ENCODE measurements at regions not wholly inside any gene's neighbourhood (a gene's known extent, or its start where the extent isn't known, plus 50 kb on each side); places are given as distances from the start of the nearest gene placed in this dataset.

DNA sequence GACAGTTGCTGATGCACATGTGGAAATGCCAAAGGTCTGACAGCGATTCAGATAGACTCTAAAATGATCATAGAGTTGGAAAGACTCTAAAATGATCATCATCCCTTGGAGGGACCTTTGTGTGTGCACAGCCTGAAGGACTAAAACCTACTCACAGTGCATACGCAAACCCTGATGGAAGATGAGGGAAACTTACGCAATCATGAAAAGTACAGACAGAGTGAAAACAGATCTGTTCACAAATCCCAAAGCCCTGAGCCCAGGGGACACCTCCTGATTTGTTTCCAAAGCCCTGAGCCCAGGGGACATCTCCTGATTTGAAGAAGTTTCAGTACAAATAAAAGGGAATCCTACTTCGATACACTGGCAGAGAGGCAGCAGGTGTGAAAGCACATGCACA lies 79.3 kb upstream of the PROX1 start:
- DNase-seq, result no peak

DNA sequence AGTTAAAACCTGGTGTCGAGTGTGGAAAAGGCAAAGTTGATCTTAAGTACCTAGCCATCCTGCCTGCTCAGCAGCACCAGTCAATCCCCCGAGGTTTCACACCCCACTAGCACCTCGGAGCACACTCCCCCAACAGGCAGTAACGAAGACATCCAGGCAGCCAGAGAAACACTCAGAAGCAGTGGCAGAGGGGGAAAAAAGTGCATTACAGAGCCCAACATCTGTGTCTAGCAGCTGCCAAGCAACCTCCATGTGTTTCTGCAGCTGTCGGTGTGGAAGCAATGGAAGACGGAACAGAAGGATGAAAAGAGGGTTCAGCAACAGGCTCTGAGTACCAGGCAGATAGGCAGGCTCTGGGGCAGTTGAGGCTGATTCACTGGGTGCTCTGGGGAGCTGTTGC lies 73.4 kb upstream of the PROX1 start:
- DNase-seq, result no peak

DNA sequence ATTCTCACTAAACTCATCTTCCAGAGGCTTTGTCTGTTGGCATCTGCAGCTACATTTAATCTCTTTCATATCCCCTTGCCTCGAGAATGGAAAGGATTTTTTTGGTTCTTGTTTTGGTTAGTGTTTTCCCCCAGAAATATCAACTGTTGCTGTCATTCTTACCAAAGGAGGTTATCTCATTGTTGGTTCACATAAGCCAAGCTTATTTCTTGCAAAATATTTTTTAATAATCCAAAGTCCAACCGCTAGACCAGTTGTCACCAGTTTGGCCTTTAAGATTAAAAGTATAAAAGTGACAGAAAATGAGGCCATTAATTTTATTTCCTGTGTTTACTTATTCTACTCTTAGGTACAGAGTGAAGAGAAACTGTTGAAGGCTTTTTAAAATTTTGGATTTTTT lies 66.5 kb upstream of the PROX1 start:
- DNase-seq, result no peak

DNA sequence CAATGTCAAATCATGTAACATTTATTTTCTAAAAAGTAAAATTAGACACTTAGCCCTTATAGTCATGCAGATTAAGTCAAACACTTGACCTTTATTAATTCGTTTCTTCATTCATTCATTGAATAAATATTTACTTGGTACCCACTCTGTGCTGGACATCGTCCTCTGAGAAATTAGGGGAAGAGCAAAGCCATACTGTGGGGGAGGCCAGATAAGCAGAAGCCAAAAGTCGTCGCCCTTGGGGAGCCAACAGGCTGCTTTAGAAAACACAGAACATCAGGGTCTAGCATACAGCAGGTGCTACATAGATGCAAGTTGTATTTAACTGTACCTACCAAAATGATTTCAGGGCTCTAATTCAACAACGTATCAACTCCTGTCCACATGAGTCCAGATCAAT lies 66.1 kb upstream of the PROX1 start:
- no peak for DNase-seq

DNA sequence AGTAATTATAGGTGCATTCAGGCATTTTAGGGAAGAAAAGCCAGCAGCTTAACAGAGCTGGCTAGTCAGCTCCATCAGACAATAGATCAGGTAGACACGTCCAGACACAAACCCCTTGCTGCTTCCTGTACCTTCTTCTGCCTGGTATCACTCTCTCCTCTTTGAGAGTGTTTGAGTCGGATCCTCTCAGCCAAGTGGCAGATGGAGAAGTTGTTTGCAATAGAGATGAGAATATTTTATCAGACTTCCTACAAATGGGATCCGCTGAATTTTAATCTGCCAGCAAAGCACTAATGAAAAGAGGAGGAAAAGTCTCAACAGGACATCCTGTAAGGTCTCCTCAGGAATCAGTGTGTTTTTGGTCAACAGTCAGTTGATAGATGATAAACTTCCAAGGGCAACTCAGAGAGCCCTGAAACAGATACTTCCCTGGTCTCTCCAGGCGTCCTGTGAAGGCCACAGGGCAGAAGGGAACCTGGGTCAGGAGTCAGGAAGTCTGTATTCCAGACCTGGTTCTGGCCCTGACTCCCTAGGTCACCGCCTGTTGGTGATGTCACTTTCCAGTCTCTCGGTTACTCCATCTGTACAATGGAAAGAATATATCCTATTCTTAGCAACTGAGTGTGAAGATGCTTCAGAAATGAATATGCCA lies 62.1 kb upstream of the PROX1 start:
- no peak for DNase-seq

DNA sequence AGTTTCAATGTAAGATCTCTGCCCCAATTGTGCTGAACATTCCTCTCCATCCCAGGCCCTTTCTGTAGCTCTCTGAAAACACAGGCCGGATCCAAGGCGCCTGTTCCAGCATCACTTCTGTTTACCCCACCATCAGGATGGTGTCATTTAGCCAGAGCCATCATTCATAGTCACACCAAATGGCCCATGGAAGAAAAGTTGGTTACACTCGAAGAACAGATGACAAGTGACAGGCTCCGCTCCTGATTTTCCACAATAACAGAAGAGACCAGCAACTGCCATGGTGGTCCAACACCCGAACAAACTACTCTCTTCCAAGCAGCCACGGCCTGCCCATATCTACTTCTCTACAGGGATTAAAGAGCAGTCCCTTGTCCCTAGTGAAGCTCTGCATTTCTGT lies 59.9 kb upstream of the PROX1 start:
- no peak for DNase-seq

DNA sequence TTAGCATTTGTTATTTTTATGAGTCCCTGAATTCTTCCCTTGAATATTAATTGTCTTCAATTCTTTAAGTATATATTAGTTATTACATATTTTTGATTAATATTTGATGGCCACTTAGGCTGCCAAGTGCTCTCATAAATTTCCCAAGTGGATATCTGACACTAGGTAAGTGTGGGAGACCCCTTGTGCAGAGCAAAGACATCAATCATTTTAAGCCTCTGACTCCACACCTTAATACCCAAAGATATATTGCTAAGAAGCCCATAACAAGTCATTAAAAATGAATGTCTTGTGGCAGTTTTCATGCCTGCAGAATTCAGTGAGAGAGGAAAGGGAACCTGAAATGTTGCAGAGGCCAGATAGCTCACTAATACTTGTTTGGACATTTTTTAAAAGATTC lies 58.4 kb upstream of the PROX1 start:
- no peak for DNase-seq

DNA sequence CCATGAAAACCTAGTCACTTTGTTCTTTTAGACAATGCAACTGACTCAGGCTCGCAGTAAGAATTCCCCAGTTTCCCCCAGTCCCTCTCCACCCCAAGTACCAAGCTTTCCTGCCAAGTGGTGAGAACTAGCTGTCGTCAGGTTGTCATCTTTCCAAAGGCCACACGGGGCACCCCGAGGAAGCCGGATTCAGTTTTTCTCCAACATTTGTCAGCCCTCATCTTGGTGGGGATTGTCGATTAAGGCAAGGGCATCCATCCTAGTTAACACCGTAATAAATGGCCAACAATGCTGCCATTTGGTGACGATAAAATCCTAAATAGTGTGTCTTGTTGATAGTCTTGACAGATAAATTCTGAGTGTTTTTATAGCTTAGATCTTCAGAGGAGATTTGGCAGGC lies 55.9 kb upstream of the PROX1 start:
- no peak for DNase-seq

DNA sequence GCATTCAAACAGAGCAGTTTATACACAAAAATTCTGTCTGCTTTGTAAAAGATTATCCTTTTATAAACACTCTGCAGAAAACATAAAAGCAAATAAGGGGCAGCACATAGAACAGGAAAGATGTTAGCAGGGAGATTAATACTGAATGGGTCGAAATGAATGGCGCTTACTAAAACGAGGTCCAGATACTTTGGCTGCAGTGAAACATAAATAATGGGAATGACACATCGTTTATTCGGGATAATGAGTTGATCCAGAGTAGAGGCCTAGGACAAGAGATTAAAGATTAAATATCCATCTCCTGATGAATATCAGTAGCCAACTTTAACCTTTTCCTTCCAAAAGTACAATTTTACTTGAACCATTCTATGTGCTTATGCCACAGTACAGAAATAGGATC lies 54.4 kb upstream of the PROX1 start:
- DNase-seq, result no peak

DNA sequence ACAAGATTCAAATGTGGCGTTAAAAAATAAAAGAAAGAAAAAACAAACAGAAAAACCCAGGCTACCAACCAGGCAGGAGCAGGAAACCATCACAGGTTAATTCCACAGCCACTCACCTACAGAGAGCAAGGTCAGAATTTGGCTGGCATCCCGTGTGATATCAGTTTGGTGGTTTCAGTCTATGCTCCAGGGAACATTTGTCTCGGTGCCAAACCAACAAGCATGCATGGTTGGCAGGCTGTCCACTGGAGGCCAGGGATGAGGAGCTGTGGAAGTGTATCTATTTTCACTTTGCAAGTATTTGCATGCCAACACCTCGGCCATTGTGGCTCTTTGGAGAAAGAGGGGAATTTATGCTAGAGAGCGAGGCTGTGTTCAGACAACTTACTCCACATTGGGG lies 53.1 kb upstream of the PROX1 start:
- DNase-seq, result no peak

DNA sequence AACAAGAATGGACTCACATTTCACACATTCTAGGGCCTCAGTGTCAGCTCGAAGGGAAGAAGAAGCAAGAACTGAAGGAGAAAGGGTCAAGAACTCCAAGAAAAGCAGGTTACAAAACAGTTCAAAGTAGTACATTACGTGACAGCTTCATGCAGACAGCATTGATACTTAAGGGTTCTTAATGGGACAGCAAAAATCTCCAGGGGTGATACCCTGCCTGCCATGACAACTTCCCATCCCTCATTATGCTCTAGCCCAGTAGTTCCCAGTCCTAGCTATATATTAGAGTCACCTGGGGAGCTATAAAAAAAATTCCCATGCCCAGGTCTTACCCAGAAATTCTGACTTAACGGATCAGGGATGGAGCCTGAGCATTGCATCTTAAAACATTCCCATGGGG lies 51.2 kb upstream of the PROX1 start:
- no peak for DNase-seq

All from activated CD4-positive, CD25-positive, alpha-beta regulatory T cell (primary cell).